GM19452 (cell line): ENCODE measurements at regions not wholly inside any gene's neighbourhood (a gene's known extent, or its start where the extent isn't known, plus 50 kb on each side); places are given as distances from the start of the nearest gene placed in this dataset.

Experiments used
- ATAC-seq: cut with Tn5 transposase; IDR thresholded peaks from one replicate; pipeline ENCODE4 v1.9.1; 2021; ENCODE audit not compliant: unreplicated experiment

GRCh38 chr13:26967119-26968038 is 204.2 kb downstream of the USP12 start:
- ATAC-seq = no peak

GRCh38 chr13:26966701-26967080 is 204.9 kb downstream of the USP12 start:
- ATAC-seq = no peak

GRCh38 chr13:26965952-26966700 is 205.5 kb downstream of the USP12 start:
- no peak for ATAC-seq

GRCh38 chr13:26964278-26965250 is 204.0 kb upstream of the GPR12 start:
- no peak for ATAC-seq

GRCh38 chr13:26962671-26963070 is 202.1 kb upstream of the GPR12 start:
- no peak for ATAC-seq

- ATAC-seq = no peak
Observed at GRCh38 chr13:26961890-26962615, 201.5 kb upstream of the GPR12 start.

- ATAC-seq = no peak
Observed at GRCh38 chr13:26957182-26957581, 196.6 kb upstream of the GPR12 start.

GRCh38 chr13:26956522-26957142 is 196.0 kb upstream of the GPR12 start:
- no peak for ATAC-seq

GRCh38 chr13:26954976-26955375 is 194.4 kb upstream of the GPR12 start:
- no peak for ATAC-seq

GRCh38 chr13:26953291-26953690 is 192.7 kb upstream of the GPR12 start:
- no peak for ATAC-seq

GRCh38 chr13:26952551-26953143 is 192.1 kb upstream of the GPR12 start:
- ATAC-seq = no peak

GRCh38 chr13:26951581-26952177 is 191.1 kb upstream of the GPR12 start:
- no peak for ATAC-seq

- ATAC-seq = no peak
Observed at GRCh38 chr13:26950968-26951367, 190.4 kb upstream of the GPR12 start.

GRCh38 chr13:26950546-26950945 is 190.0 kb upstream of the GPR12 start:
- ATAC-seq = no peak

GRCh38 chr13:26949701-26950502 is 189.3 kb upstream of the GPR12 start:
- ATAC-seq = no peak

- no peak for ATAC-seq
Observed at GRCh38 chr13:26948353-26948752, 187.8 kb upstream of the GPR12 start.

- peak; percentile 63 for ATAC-seq
Observed at GRCh38 chr13:26946684-26947343, 186.2 kb upstream of the GPR12 start.

GRCh38 chr13:26943748-26944147 is 183.2 kb upstream of the GPR12 start:
- ATAC-seq = no peak
